ENCODE measurements at regions not wholly inside any gene's neighbourhood (a gene's known extent, or its start where the extent isn't known, plus 50 kb on each side); places are given as distances from the start of the nearest gene placed in this dataset.

DNA sequence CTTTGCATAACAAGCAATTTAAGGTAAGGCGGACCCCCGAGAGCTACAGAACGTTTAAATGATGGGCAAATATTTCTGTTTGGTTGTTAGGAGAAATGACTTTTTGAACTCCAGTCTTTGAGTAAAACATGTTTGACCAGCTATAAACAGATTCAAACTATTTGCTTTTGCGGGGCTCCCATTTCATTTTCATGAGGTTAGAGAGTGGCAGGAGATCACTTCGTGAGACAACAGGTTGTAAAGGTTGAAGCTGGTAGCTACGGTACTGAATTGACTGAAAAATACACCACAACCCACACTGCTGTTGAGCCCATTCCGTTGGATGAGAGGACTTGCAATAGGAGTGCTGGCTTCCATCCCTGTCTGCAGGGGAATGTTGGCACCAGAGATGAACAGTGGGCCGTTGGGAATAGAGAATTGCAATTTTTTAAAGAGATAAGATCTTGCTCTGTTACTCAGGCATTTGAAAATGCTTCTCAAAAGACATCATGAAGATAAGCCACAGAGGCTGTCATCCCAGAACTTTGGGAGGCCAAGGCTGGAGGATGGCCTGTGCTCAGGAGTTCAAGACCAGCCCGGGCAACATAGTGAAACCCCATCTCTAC is 65.7 kb upstream of the CARD11 start:
- Histone ChIP-seq H3K14ac (ENCODE audit: low read length) (no peak overlapping the region), H3K4me3 (ENCODE audit: low read depth, low read length) (no peak overlapping the region), H3K4me1 (ENCODE audit: control insufficient read depth in 1 of 2, insufficient read depth in 2 of 2, low read length in 2 of 2) (no peaks in the 10 kb centered on the region), H3K4ac (ENCODE audit: low read depth, low read length) (no peak overlapping the region), H3K23ac (ENCODE audit: low read length) (no peak overlapping the region), H3K9ac (ENCODE audit: low read length) (no peak overlapping the region), H2AK5ac (ENCODE audit: low read length) (no peak overlapping the region), H3K36me3 (ENCODE audit: control insufficient read depth in 1 of 2, insufficient read depth in 2 of 2, low read length in 2 of 2) (no peaks in the 10 kb centered on the region), H3K79me1 (ENCODE audit: low read length) (no peaks in the 10 kb centered on the region), H3K27ac (ENCODE audit: low read depth, low read length) (no peak overlapping the region), H3K9me3 (ENCODE audit: insufficient read depth, low read depth, low read length) (peaks cover 8% of the 10 kb centered on the region), H4K91ac (ENCODE audit: low read depth, low read length) (no peak overlapping the region), H4K8ac (ENCODE audit: low read depth, low read length) (no peak overlapping the region), H3K79me2 (ENCODE audit: control insufficient read depth, insufficient read depth, low read length, poor library complexity) (no peaks in the 10 kb centered on the region), H2BK120ac (ENCODE audit: insufficient read depth, low read length, poor library complexity) (no peak overlapping the region), H3K4me2 (ENCODE audit: low read length) (no peak overlapping the region), H2BK5ac (ENCODE audit: low read depth, low read length, poor library complexity) (no peak overlapping the region), H3K18ac (ENCODE audit: low read length) (no peak overlapping the region), H3K27me3 (ENCODE audit: insufficient read depth, low read length) (no peaks in the 10 kb centered on the region), H2BK12ac (ENCODE audit: low read length) (no peak overlapping the region), H4K12ac (ENCODE audit: low read depth, low read length) (no peak overlapping the region), H2AFZ (ENCODE audit: insufficient read depth, low read length, poor library complexity) (no peak overlapping the region)
- DNase-seq: peak; percentile 54 to 62
- no CpG with 5 or more reads among the region's 9 CpGs for WGBS (ENCODE audit: extremely low coverage, insufficient coverage, insufficient read length)

- Histone ChIP-seq H3K27ac (ENCODE audit: low read depth, low read length) (no peak overlapping the region), H2AK5ac (ENCODE audit: low read length) (no peak overlapping the region), H4K12ac (ENCODE audit: low read depth, low read length) (no peak overlapping the region), H3K36me3 (ENCODE audit: control insufficient read depth in 1 of 2, insufficient read depth in 2 of 2, low read length in 2 of 2) (no peaks in the 10 kb centered on the region), H3K79me1 (ENCODE audit: low read length) (no peaks in the 10 kb centered on the region), H3K4me3 (ENCODE audit: low read depth, low read length) (no peak overlapping the region), H4K8ac (ENCODE audit: low read depth, low read length) (no peak overlapping the region), H3K9ac (ENCODE audit: low read length) (no peak overlapping the region), H2BK5ac (ENCODE audit: low read depth, low read length, poor library complexity) (no peak overlapping the region), H3K4ac (ENCODE audit: low read depth, low read length) (no peak overlapping the region), H3K79me2 (ENCODE audit: control insufficient read depth, insufficient read depth, low read length, poor library complexity) (no peaks in the 10 kb centered on the region), H3K23ac (ENCODE audit: low read length) (no peak overlapping the region), H3K18ac (ENCODE audit: low read length) (no peak overlapping the region), H2AFZ (ENCODE audit: insufficient read depth, low read length, poor library complexity) (no peak overlapping the region), H2BK120ac (ENCODE audit: insufficient read depth, low read length, poor library complexity) (no peak overlapping the region), H4K91ac (ENCODE audit: low read depth, low read length) (no peak overlapping the region), H3K14ac (ENCODE audit: low read length) (no peak overlapping the region), H3K4me2 (ENCODE audit: low read length) (no peak overlapping the region), H3K9me3 (ENCODE audit: insufficient read depth, low read depth, low read length) (peaks cover 13% of the 10 kb centered on the region), H3K4me1 (ENCODE audit: control insufficient read depth in 1 of 2, insufficient read depth in 2 of 2, low read length in 2 of 2) (no peaks in the 10 kb centered on the region), H3K27me3 (ENCODE audit: insufficient read depth, low read length) (no peaks in the 10 kb centered on the region), H2BK12ac (ENCODE audit: low read length) (no peak overlapping the region)
- no peak for DNase-seq
- WGBS (ENCODE audit: extremely low coverage, insufficient coverage, insufficient read length): no CpG with 5 or more reads among the region's 5 CpGs
These were observed 68.9 kb upstream of the CARD11 start for GRCh38 chr7:3112479-3113134.

DNA sequence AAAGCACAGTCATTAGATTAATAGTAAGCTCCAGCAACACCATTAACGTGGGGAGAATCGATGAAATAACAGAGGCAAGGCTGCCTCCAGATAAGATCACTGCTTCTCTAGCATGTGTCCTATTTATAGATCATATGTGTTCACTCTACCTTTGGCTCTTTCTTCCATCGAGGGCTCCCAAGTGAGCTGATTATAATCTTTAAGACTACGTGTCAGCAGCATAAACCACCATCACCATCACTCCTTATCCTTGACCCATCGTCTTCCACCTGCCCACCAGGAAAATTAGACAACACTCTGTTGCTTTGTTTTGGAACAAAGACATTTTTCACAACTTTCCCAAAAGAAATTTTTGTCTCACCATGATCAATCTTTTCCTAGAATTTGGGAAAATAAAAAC is 71.2 kb upstream of the CARD11 start:
- H2BK5ac ChIP-seq (ENCODE audit: low read depth, low read length, poor library complexity): no peak overlapping the region

DNA sequence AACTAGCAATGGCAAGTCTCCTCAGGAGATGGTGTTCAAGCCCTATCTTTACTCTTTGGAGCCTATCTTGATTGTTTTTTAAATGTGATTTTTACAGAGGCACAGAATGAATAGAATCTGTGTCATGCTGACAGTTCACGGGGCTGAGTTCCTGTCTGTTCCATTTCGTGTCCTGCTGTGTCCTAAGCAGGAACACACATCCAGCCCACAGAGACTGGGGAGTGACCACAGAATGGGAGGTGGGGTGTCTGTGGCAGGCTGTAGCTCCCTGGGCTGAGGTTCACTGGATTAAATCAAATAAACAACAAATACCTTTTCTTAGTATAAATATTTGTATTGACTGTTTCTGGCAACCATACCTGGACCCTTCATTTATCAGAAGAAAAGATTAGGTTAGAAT is 73.4 kb upstream of the CARD11 start:
- Histone ChIP-seq H2BK120ac (ENCODE audit: insufficient read depth, low read length, poor library complexity) (no peak overlapping the region), H3K18ac (ENCODE audit: low read length) (no peak overlapping the region), H3K27me3 (ENCODE audit: insufficient read depth, low read length) (no peaks in the 10 kb centered on the region), H3K27ac (ENCODE audit: low read depth, low read length) (no peak overlapping the region), H3K9me3 (ENCODE audit: insufficient read depth, low read depth, low read length) (peaks cover 13% of the 10 kb centered on the region), H2AFZ (ENCODE audit: insufficient read depth, low read length, poor library complexity) (no peak overlapping the region), H2BK5ac (ENCODE audit: low read depth, low read length, poor library complexity) (no peak overlapping the region), H3K14ac (ENCODE audit: low read length) (no peak overlapping the region), H3K36me3 (ENCODE audit: control insufficient read depth in 1 of 2, insufficient read depth in 2 of 2, low read length in 2 of 2) (no peaks in the 10 kb centered on the region), H3K4me3 (ENCODE audit: low read depth, low read length) (no peak overlapping the region), H3K79me2 (ENCODE audit: control insufficient read depth, insufficient read depth, low read length, poor library complexity) (no peaks in the 10 kb centered on the region), H3K23ac (ENCODE audit: low read length) (no peak overlapping the region), H3K4me1 (ENCODE audit: control insufficient read depth in 1 of 2, insufficient read depth in 2 of 2, low read length in 2 of 2) (no peaks in the 10 kb centered on the region), H3K4ac (ENCODE audit: low read depth, low read length) (no peak overlapping the region), H4K12ac (ENCODE audit: low read depth, low read length) (no peak overlapping the region), H4K91ac (ENCODE audit: low read depth, low read length) (no peak overlapping the region), H2BK12ac (ENCODE audit: low read length) (no peak overlapping the region), H3K9ac (ENCODE audit: low read length) (no peak overlapping the region), H4K8ac (ENCODE audit: low read depth, low read length) (no peak overlapping the region), H3K4me2 (ENCODE audit: low read length) (no peak overlapping the region), H3K79me1 (ENCODE audit: low read length) (no peaks in the 10 kb centered on the region), H2AK5ac (ENCODE audit: low read length) (no peak overlapping the region)
- no CpG with 5 or more reads among the region's 2 CpGs for WGBS (ENCODE audit: extremely low coverage, insufficient coverage, insufficient read length)
- no peak for DNase-seq

More for the DNA sequence above, 71.2 kb upstream of the CARD11 start:
- no peaks in the 10 kb centered on the region for H3K79me1 ChIP-seq (ENCODE audit: low read length)
- H3K4me1 ChIP-seq (ENCODE audit: control insufficient read depth in 1 of 2, insufficient read depth in 2 of 2, low read length in 2 of 2): no peaks in the 10 kb centered on the region
- no peak overlapping the region for H3K18ac ChIP-seq (ENCODE audit: low read length)
- no peak overlapping the region for H3K4me2 ChIP-seq (ENCODE audit: low read length)
- H2AFZ ChIP-seq (ENCODE audit: insufficient read depth, low read length, poor library complexity): no peak overlapping the region
- H3K23ac ChIP-seq (ENCODE audit: low read length): no peak overlapping the region
- H3K27me3 ChIP-seq (ENCODE audit: insufficient read depth, low read length): no peaks in the 10 kb centered on the region
- H3K4me3 ChIP-seq (ENCODE audit: low read depth, low read length): no peak overlapping the region
- no peak overlapping the region for H2BK120ac ChIP-seq (ENCODE audit: insufficient read depth, low read length, poor library complexity)
- no peak overlapping the region for H2BK12ac ChIP-seq (ENCODE audit: low read length)
- no peak overlapping the region for H3K9ac ChIP-seq (ENCODE audit: low read length)
- H4K91ac ChIP-seq (ENCODE audit: low read depth, low read length): no peak overlapping the region
- H3K36me3 ChIP-seq (ENCODE audit: control insufficient read depth in 1 of 2, insufficient read depth in 2 of 2, low read length in 2 of 2): no peaks in the 10 kb centered on the region
- no peak for DNase-seq
- H2AK5ac ChIP-seq (ENCODE audit: low read length): no peak overlapping the region
- H4K8ac ChIP-seq (ENCODE audit: low read depth, low read length): no peak overlapping the region
- no peak overlapping the region for H3K27ac ChIP-seq (ENCODE audit: low read depth, low read length)
- no peak overlapping the region for H3K4ac ChIP-seq (ENCODE audit: low read depth, low read length)
- no CpG with 5 or more reads among the region's 5 CpGs for WGBS (ENCODE audit: extremely low coverage, insufficient coverage, insufficient read length)
- no peak overlapping the region for H3K14ac ChIP-seq (ENCODE audit: low read length)
- no peak overlapping the region for H4K12ac ChIP-seq (ENCODE audit: low read depth, low read length)
- no peaks in the 10 kb centered on the region for H3K79me2 ChIP-seq (ENCODE audit: control insufficient read depth, insufficient read depth, low read length, poor library complexity)
- H3K9me3 ChIP-seq (ENCODE audit: insufficient read depth, low read depth, low read length): peaks cover 11% of the 10 kb centered on the region

Measured in trophoblast cell (in vitro differentiated cells and primary cell).